ENCODE measurements at regions not wholly inside any gene's neighbourhood (a gene's known extent, or its start where the extent isn't known, plus 50 kb on each side); places are given as distances from the start of the nearest gene placed in this dataset.

- ChIA-PET CTCF (no interaction called here), POLR2A (no interaction called here)
- no peaks in the 10 kb centered on the region for H3K9me3 Mint-ChIP-seq (ENCODE audit: unreplicated experiment)
- H3K4me1 Mint-ChIP-seq (ENCODE audit: insufficient read depth, unreplicated experiment), result peaks cover 6% of the 10 kb centered on the region
- H3K27ac Mint-ChIP-seq (ENCODE audit: low read depth, unreplicated experiment), result no peak overlapping the region
- intact Hi-C loops (cut with micrococcal nuclease), result no loop called here
- H3K4me3 Mint-ChIP-seq (ENCODE audit: unreplicated experiment), result no peak overlapping the region
- no peaks in the 10 kb centered on the region for H3K27me3 Mint-ChIP-seq (ENCODE audit: insufficient read depth, unreplicated experiment)
- TF ChIP-seq CTCF (IDR thresholded peaks at IDR 0.05; ENCODE audit: unreplicated experiment), result no peak
- no peaks in the 10 kb centered on the region for H3K36me3 Mint-ChIP-seq (ENCODE audit: insufficient read depth, unreplicated experiment)
- no peak for DNase-seq (ENCODE audit: unreplicated experiment)
- no TSS peak for BruUV-seq (replicated peaks)
Measured at GRCh38 chr4:181281451-181281850, 961.8 kb upstream of the TENM3 start.

GRCh38 chr4:181289198-181289597, 954.0 kb upstream of the TENM3 start:
- Mint-ChIP-seq H3K27ac (ENCODE audit: low read depth, unreplicated experiment) (no peak overlapping the region), H3K36me3 (ENCODE audit: insufficient read depth, unreplicated experiment) (no peaks in the 10 kb centered on the region), H3K27me3 (ENCODE audit: insufficient read depth, unreplicated experiment) (no peaks in the 10 kb centered on the region), H3K9me3 (ENCODE audit: unreplicated experiment) (no peaks in the 10 kb centered on the region), H3K4me3 (ENCODE audit: unreplicated experiment) (no peak overlapping the region), H3K4me1 (ENCODE audit: insufficient read depth, unreplicated experiment) (no peaks in the 10 kb centered on the region)
- DNase-seq (ENCODE audit: unreplicated experiment), result no peak
- CTCF ChIA-PET, result no interaction called here
- no TSS peak for BruUV-seq (replicated peaks)
- POLR2A ChIA-PET, result no interaction called here
- TF ChIP-seq CTCF (IDR thresholded peaks at IDR 0.05; ENCODE audit: unreplicated experiment), result no peak
- intact Hi-C loops (cut with micrococcal nuclease), result no loop called here

GRCh38 chr4:181291615-181292014, 951.6 kb upstream of the TENM3 start:
- ChIA-PET CTCF (interaction anchor here (0.6 to 0.7 kb wide), 2 partner anchors 106 to 824 kb away, joined by 3 read pairs; no protein-coding TSS in a partner anchor), POLR2A (no interaction called here)
- no peak for TF ChIP-seq CTCF (IDR thresholded peaks at IDR 0.05; ENCODE audit: unreplicated experiment)
- Mint-ChIP-seq H3K27me3 (ENCODE audit: insufficient read depth, unreplicated experiment) (no peaks in the 10 kb centered on the region), H3K4me1 (ENCODE audit: insufficient read depth, unreplicated experiment) (no peaks in the 10 kb centered on the region), H3K36me3 (ENCODE audit: insufficient read depth, unreplicated experiment) (no peaks in the 10 kb centered on the region), H3K27ac (ENCODE audit: low read depth, unreplicated experiment) (no peak overlapping the region), H3K4me3 (ENCODE audit: unreplicated experiment) (no peak overlapping the region), H3K9me3 (ENCODE audit: unreplicated experiment) (no peaks in the 10 kb centered on the region)
- DNase-seq (ENCODE audit: unreplicated experiment), result no peak
- intact Hi-C loops (cut with micrococcal nuclease), result no loop called here
- BruUV-seq (replicated peaks), result no TSS peak

GRCh38 chr4:181293014-181293413, 950.2 kb upstream of the TENM3 start:
- Mint-ChIP-seq H3K27ac (ENCODE audit: low read depth, unreplicated experiment) (no peak overlapping the region), H3K4me3 (ENCODE audit: unreplicated experiment) (no peak overlapping the region), H3K4me1 (ENCODE audit: insufficient read depth, unreplicated experiment) (no peaks in the 10 kb centered on the region), H3K9me3 (ENCODE audit: unreplicated experiment) (no peaks in the 10 kb centered on the region), H3K36me3 (ENCODE audit: insufficient read depth, unreplicated experiment) (no peaks in the 10 kb centered on the region), H3K27me3 (ENCODE audit: insufficient read depth, unreplicated experiment) (no peaks in the 10 kb centered on the region)
- POLR2A ChIA-PET, result no interaction called here
- intact Hi-C loops (cut with micrococcal nuclease), result no loop called here
- DNase-seq (ENCODE audit: unreplicated experiment), result no peak
- CTCF ChIA-PET, result interaction anchor here (0.6 to 1.5 kb wide), 3 partner anchors 9 to 445 kb away, joined by 3 to 7 read pairs (median 4); no protein-coding TSS in a partner anchor
- TF ChIP-seq CTCF (IDR thresholded peaks at IDR 0.05; ENCODE audit: unreplicated experiment), result no peak
- BruUV-seq (replicated peaks), result no TSS peak
